RKO (cell line): ENCODE measurements at regions not wholly inside any gene's neighbourhood (a gene's known extent, or its start where the extent isn't known, plus 50 kb on each side); places are given as distances from the start of the nearest gene placed in this dataset.
"Not testable (repeated sequence)": the region's sequence is repeated elsewhere in the genome, so short reads cannot be mapped to it uniquely, and the experiment has no call there.

Source experiments
- DNase-seq: peaks from one replicate; pipeline ENCODE4 v3.0.0-alpha.2; 2016; ENCODE audit warnings: low spot score

GRCh38 chr11:106278391-106278790, 200.9 kb downstream of the AASDHPPT start:
- DNase-seq, result no peak

DNA sequence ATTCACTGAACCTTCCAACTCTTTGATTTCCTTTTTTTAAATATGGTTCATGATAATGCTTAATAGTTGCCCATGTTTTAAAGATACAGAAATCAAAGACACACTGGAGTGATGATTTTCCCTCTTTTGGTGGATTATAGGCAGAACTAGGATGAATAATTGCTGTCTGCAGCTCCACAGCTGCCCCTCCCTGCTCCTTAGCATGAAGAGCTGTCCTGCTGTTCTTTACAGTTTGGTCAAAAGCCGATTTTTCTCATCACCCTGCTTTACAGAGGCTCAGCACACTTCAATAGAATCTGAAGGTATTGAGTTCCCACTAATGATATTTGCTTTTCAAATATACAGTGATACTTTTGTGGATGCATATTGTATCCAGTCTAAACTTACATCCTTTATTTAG, 202.6 kb downstream of the AASDHPPT start:
- no peak for DNase-seq

DNA sequence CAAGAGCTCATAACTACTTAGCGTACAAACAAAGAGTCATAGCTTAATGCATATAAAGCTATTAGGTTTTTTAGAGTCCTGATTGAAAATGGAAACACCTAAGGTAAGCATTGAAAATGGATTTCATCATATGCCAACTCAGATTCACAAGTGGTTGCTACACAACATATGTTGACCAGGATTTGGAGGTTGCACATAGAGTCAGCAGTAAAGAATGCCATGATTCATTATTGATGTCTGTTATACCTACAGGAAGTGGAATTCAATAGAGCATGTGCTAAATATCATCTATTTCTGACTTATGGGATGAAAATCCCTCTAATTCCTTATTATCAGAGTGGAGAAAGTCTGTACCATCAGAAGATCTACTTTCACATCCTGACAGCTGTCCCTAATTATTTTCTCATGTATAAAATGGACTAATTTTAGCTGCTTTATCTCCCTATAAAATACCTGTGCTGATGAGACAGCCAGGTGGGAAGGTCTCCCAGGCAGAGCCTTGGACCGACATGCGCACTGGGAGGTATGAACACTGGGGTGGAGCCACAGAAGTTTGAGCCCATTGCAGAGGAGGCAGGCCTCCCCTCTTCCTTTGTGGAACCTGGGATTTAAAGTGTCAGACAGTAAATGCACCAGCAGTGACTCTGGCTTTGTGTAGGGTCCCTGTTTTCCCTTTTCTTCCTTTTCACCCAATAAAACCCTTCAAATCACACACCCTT, 204.2 kb downstream of the AASDHPPT start:
- peak; percentile 66 for DNase-seq

- no peak for DNase-seq
These were observed 209.5 kb downstream of the AASDHPPT start for GRCh38 chr11:106286881-106287504.

- DNase-seq, result no peak
These were observed 210.6 kb downstream of the AASDHPPT start for GRCh38 chr11:106288057-106288456.

- DNase-seq, result no peak
These were observed 211.4 kb downstream of the AASDHPPT start for GRCh38 chr11:106288822-106289387.

GRCh38 chr11:106292526-106292925, 215.1 kb downstream of the AASDHPPT start:
- DNase-seq, result no peak

DNA sequence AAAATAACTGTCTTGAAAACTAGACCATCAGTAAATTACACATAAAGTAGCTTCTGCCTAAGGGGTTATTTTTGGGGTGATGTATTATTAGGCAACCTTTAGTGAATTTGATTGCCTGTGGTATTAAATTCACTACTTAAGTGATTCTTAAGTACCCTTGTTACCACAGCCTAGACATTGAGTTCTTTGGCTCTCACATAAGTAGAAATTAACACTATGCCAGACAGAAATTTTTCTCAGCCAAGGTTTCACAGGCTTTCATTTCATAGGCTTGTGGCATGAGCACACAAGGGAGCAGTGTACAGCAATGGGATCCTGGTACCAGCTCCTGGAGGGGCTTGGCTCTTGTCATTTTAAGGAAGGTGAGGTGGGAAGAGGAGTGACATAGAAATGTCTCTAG, 218.5 kb downstream of the AASDHPPT start:
- DNase-seq, result no peak

DNA sequence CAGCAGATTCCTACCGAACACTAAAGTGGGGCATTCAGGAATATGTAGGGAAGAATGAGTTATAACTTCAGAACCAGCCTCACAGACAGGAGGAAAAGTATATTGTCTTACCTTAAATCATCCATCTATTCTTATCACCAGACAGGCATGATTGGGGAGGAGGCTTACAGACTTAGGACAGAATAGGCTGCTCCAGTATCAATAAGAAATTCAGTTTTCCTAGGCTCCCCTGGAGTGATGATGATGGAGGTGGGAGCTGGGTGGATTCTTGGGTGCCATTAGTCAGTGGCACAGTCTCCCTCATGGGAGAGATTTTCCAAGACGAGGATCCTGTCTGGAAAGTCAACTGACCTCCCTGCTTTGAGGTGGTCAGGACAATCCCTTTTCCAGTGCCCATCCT, 225.0 kb downstream of the AASDHPPT start:
- no peak for DNase-seq

DNA sequence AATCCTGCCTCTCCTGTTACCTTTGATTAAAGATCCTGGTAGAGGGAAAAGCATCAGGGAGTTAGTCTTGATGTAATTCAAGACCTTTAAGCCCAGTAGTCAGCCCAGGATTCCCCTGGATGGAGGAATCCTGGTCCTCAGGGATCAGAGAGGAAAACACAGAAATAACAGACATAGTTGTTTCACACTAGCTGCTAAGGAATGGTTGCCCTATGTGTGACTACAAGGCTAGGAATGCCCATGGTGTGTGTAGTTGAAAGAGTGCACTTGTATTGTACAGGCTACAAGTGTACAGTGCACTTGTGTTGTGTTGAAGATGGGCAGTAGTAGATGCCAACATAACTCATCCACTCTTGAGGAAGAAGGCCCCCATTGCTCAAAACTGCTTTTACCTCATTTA, 226.8 kb downstream of the AASDHPPT start:
- DNase-seq, result no peak

DNA sequence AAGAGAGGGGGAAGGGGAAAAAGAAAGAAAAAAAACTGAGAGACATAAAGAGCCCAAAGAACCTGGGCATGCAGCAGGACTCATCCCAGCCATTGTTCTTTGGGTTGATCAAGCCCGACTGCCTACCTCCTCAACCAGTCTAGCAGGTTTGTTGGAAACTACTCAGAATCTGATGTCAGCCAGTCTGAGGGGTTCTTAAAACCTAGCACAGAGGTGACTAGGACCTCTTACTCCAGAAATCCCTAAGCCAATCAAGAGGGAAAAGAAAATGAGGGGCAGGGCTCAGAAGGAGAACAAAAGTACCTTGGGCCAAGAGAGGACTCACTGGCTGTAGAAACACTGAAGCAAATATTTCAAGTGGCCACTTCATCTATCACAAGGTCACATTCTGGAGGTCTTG, 228.0 kb downstream of the AASDHPPT start:
- DNase-seq, result no peak

GRCh38 chr11:106306942-106307341, 229.5 kb downstream of the AASDHPPT start:
- peak; percentile 1 for DNase-seq

DNA sequence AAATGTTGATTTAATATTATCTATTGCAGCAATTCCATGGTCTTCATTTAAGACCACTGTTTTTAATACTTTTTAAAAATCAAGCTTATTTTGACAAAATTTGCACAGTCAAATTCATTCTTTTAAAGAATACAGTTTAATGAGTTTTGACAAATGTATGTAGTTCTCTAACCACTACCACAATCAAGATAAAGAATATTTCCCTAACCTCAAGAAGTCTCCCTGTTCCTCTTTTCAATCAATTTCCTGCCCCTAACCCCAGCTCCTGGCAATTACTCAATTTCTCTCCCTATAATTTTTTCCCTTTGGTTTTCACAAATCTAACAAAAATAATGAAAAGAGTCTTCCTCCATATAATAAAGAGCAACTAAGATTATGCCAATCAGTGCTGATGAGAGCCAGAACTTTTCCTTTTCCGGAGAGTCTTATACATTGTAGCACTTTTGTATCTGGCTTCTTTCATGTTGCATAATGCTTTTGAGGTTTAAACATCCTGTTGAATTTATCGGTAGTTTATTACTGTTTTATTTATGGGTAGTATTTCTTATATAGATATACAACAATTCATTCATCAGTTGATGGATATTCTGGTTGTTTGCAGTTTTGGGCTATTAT, 231.7 kb downstream of the AASDHPPT start:
- no peak for DNase-seq

GRCh38 chr11:106311531-106312230, 234.2 kb downstream of the AASDHPPT start:
- DNase-seq, result no peak

DNA sequence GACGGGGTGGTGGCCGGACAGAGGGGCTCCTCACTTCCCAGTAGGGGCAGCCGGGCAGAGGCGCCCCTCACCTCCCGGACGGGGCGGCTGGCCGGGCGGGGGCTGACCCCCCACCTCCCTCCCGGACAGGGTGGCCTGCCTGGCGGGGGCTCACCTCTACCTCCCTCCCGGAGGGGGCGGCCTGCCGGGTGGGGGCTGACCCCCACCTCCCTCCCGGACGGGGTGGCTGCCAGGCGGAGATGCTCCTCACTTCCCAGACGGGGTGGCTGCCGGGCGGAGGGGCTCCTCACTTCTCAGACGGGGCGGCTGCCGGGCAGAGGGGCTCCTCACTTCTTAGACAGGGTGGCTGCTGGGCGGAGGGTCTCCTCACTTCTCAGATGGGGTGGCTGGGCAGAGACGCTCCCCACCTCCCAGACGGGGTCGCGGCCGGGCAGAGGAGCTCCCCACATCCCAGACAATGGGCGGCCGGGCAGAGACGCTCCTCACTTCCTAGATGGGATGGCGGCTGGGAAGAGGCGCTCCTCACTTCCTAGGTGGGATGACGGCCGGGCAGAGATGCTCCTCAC, 239.8 kb downstream of the AASDHPPT start:
- not testable (repeated sequence) for DNase-seq

DNA sequence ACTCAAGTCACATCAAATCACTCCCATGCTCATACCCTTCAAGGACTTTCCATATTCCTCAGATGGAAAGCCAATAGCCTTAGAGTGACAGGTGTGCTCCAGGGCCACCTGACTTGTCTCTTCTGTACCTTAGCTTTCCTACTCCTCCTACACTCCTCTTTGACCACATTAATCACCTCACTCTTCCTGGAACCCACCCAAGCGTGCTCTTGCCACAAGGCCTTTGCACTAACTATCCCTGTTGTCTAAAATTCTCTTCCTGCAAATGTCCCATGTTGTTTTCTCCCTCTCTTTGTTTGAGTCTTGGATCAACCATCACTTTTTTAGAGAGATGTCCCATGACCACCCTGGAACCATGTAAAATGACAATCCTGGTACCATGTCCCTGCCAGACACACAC, 244.1 kb downstream of the AASDHPPT start:
- no peak for DNase-seq

DNA sequence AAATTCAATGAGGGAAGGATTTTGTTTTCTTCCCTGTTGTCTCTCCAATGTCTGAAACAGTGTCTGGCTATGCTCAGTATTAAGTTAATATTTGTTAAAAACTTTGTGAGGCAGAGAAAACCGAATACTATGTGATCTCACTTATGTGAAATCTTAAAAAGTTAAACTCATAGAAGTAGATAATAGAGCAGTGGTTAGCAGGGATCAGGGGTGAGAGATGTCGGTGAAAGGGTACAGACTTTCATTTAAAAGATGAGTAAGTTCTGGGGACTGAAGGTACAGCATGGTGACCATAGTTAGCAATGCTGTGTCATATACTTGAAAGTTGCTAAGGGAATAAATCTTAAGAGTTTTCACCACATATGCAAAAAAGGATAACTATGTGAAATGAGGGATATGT, 244.6 kb downstream of the AASDHPPT start:
- DNase-seq, result no peak

- no peak for DNase-seq
These were observed 248.6 kb downstream of the AASDHPPT start for GRCh38 chr11:106326087-106326486.

- no peak for DNase-seq
These were observed 249.7 kb downstream of the AASDHPPT start for GRCh38 chr11:106327134-106327533.

DNA sequence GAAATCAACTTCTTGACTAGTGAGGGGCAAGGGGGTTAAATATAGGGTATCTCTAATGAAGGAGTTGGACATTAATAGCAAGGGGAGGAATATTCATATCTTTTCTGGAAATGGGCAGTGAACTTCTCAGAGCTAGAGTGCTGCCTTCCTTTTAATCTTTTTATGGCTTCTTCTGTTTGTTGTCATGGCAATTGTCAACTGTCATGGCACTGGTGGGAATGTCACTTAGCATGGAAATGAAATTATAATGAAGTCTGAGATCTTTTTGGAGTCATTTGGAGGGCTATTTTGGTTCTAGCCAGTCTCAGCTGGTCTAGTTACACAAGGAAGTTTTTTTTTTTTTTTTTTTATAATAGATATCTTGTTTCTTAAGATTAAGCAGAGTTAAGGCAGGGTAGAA, 250.2 kb downstream of the AASDHPPT start:
- no peak for DNase-seq

DNA sequence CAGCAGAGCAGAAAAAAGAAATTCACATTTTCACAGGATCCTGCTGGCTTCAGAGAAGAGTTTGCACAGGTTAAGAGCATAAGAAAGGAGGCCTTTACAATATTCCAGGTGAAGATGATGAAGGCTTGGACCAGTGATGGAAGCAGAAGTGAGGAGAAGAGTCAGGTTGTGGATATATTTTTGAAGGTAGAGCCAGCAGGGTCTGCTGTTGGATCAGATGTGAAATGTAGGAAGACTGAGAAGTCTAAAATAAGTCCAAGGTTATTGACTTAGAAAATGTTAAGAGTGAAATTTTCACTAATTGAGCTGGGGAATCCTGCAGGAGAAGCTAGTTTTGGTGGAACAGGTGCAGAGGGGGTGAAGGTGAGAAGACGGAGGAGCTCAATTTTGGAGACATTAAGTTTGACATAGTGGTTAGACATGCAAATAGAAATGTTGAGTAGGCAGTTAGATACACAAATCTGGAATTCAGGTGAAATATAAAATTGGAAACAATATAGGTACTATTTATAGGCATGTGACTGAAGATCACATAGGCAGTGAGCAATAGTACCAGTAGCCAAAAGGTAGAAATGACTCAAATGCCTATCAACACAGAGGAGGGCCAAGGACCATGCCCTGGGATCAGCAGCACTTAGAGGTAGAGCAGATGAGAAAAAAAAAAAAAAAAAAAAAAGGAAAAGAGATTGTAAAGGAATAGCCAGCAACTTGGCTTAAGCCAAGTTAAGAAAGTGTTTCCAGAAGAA, 252.0 kb downstream of the AASDHPPT start:
- no peak for DNase-seq
